GM12875 (cell line): ENCODE measurements at regions not wholly inside any gene's neighbourhood (a gene's known extent, or its start where the extent isn't known, plus 50 kb on each side); places are given as distances from the start of the nearest gene placed in this dataset.

Experiments used
- H3K4me3 ChIP-seq: one replicate; pipeline ENCODE4 v1.5.1; 2011; ENCODE audit warnings: low read depth, low read length, control low read depth
- TF ChIP-seq, protein P1 (sequence below): IDR thresholded peaks from 2 replicates; pipeline ENCODE4 v1.5.1; 2011; ENCODE audit warnings: low read depth, mild to moderate bottlenecking, control low read depth, inconsistent platforms, low read length, moderate library complexity, borderline replicate concordance; ENCODE audit not compliant: insufficient read depth

DNA sequence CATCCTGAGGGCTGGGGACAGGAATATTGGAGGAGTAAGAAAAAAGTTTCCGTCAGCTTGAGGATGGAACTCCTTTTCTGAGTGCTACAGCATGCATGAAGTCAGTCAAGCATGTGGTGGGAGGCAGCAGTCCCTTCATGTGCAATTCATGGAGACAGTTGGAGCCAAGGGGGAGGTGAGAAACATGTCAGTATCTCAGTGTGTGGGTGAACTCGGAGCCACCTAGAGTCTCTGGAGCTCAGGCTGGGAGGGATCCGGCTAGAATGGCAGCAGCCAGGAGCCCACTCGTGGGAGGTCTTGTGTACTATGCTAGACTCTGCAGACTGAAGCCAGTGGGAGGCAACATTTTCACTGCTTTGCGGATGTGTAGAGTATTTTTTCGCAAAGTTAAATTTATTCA, 60.3 kb downstream of the AVPR1A start:
- TF ChIP-seq, protein P1, sequence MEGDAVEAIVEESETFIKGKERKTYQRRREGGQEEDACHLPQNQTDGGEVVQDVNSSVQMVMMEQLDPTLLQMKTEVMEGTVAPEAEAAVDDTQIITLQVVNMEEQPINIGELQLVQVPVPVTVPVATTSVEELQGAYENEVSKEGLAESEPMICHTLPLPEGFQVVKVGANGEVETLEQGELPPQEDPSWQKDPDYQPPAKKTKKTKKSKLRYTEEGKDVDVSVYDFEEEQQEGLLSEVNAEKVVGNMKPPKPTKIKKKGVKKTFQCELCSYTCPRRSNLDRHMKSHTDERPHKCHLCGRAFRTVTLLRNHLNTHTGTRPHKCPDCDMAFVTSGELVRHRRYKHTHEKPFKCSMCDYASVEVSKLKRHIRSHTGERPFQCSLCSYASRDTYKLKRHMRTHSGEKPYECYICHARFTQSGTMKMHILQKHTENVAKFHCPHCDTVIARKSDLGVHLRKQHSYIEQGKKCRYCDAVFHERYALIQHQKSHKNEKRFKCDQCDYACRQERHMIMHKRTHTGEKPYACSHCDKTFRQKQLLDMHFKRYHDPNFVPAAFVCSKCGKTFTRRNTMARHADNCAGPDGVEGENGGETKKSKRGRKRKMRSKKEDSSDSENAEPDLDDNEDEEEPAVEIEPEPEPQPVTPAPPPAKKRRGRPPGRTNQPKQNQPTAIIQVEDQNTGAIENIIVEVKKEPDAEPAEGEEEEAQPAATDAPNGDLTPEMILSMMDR, result no peak
- H3K4me3 ChIP-seq, result no peak overlapping the region

DNA sequence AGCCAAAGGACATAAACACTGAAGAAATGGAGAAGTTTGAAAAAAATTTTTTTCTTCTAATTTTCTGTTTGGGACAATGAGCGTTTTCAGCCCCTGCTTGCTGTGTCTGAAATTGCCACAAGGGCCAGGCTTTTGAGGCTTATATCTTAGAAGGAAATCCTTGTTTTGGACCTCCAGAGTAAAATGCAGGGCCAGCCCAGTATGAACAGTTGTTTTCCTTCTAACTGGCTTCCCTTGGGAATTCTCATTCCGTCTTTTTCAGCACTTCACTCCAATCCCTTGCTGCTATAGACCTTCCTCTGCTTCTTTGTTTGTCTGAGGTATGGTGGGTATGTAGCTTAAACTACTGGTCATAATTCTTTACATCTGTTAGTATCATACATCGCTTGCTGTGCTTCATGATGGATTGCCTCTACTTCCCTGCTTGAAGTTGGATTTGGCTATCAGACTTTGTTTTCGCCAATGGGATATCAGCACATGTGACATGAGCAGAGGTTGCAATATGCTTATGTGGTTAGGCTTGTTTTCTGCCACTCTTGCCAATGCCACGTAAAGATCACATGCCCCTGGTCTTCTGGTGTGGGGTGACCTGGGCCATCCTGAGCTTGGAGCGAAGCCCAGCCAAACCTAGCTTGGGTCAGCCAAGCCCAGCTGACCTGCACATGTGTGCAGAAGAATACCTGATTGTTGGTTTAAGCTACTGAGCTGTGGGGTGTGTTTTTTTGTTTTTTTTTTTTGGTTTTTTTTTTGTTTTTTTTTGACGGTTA, 64.7 kb downstream of the AVPR1A start:
- H3K4me3 ChIP-seq, result no peak overlapping the region
- TF ChIP-seq, protein P1, result no peak

DNA sequence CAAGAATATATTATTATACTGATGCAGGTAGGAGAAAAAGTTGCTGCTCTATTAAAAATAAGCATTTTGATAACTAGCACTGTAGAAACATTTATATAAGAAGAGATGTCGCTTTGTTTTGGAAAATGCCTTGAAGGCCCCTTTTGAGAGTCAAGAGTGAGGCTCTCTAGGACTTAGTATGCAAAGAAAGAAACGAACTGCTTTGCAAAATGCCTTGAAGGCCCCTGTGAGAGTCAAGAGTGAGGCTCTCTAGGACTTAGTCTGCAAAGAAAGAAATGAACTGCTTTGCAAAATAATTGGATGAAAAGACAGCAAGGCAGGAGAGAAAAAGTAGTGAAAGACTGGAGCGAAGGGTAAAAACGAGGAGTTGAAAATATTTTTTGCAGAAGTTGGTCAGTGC, 65.9 kb downstream of the AVPR1A start:
- H3K4me3 ChIP-seq, result no peak overlapping the region

DNA sequence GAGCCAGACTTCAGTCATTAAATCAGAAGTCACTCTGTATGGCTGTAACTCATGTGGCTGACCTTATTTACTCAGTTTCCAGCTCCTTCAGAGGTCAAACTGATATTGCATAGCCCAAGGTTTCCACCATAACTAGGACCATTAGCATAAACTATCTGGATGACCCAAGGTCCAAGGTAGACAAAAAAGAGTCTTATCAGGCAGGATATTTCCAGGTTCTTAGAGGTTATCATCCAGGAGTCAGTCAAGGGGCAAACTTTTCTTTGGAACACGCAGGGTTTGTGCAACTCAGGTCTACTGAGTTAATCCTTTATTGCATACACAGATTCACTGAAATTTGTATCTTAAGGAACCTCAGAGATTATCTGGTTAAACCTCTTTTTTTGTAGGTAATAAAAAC, 66.5 kb downstream of the AVPR1A start:
- TF ChIP-seq, protein P1, result no peak
- H3K4me3 ChIP-seq, result no peak overlapping the region

More for the DNA sequence above, 65.9 kb downstream of the AVPR1A start:
- TF ChIP-seq, protein P1, result no peak

DNA sequence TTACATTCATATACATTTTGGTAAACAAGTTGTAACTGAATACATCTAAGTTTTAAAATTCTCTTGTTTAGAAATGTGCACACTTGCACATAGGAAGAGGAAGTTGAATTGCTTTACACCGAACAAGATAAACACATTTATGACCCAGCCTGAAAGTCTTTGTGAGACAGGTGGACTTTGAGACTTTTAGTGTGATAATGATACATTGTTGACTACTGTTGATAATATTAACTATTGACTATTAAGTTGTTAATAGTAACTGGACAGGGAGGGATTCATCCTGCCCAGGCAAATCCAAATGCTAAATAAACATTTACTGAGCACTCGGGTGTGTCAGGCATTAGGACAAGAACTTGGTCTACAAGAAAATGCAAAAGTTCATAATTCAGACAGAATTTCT, 68.0 kb downstream of the AVPR1A start:
- TF ChIP-seq, protein P1, result no peak
- H3K4me3 ChIP-seq, result no peak overlapping the region

DNA sequence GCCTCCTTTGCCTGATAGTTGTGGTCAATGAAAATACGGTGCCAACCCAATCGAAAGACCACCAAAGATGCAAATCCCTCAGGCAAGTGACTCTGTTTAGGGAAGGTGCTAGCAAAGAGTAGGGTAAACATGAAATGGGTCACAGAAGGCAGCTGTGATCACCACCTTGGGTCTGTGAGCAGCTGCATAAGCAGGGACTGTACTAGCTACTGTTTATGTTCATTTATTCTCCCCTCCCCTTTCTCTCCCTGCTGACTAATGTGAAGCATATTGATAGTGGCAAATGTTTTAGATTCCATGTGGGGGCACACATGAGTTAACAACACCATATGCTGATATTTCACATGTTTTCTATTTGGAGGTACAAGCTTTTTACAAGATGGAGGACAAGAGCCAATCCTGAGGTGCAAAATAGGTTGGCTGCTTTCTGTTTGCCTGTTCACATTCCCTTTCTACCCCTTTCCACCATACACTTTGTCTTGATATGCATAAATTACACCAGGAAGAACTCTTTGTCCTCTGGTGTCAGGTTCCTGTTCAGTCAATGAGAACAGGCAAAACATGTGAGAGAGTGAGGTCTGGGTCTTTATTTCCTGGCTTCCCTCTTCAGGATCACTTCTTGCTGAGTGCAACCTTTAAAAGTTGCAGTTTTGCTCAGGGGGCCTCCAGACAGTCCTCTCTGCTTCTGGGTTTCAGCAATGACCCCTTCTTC, 71.1 kb downstream of the AVPR1A start:
- no peak overlapping the region for H3K4me3 ChIP-seq
- TF ChIP-seq, protein P1, result no peak

DNA sequence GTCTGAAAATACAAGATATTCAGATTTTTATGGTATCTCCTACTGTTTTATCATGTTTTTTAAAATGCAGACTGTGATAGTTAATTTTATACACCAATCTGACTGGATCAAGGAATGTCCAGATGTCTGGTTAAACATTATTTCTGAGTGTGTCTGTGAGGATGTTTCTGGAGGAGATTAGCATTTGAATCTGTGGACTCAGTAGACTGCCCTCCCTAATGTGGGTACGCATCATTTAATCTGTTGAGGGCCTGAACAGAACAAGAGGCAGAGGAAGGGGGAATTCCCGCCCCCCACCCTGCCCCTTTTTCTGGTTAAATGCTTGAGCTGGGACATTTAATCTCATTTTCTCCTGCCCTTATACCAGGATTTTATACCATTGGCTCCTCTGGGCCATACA, 72.1 kb downstream of the AVPR1A start:
- no peak overlapping the region for H3K4me3 ChIP-seq
- TF ChIP-seq, protein P1, result no peak
